Skeletal muscle tissue (tissue), 3 donors: ENCODE measurements at regions not wholly inside any gene's neighbourhood (a gene's known extent, or its start where the extent isn't known, plus 50 kb on each side); places are given as distances from the start of the nearest gene placed in this dataset.

Source experiments
- H3K27ac ChIP-seq: one replicate; pipeline ENCODE4 v1.7.0; 2013; ENCODE audit warnings: mild to moderate bottlenecking, low read depth, low read length, inconsistent platforms
- H3K27me3 ChIP-seq, 3 donors: one replicate each; pipeline ENCODE4 v1.7.0; 2013; ENCODE audit warnings: low read length in 3 of 3; ENCODE audit not compliant: control insufficient read depth in 3 of 3, insufficient read depth in 3 of 3
- H3K36me3 ChIP-seq, 3 donors: one replicate each; pipeline ENCODE4 v1.7.0; 2013; ENCODE audit warnings: low read length in 3 of 3; ENCODE audit not compliant: control insufficient read depth in 3 of 3, insufficient read depth in 3 of 3
- H3K4me1 ChIP-seq, 3 donors: one replicate each; pipeline ENCODE4 v1.7.0; 2013; ENCODE audit warnings: low read length in 3 of 3, mild to moderate bottlenecking in 3 of 3; ENCODE audit not compliant: control insufficient read depth in 3 of 3, insufficient read depth in 3 of 3
- H3K4me3 ChIP-seq, 3 donors: one replicate each; pipeline ENCODE4 v1.7.0; 2013; ENCODE audit warnings: low read length in 3 of 3
- H3K9ac ChIP-seq, 3 donors: one replicate each; pipeline ENCODE4 v1.7.0; 2013; ENCODE audit warnings: low read length in 3 of 3, mild to moderate bottlenecking in 3 of 3, moderate library complexity in 2 of 3, low read depth in 1 of 3
- H3K9me3 ChIP-seq, 3 donors: one replicate each; pipeline ENCODE4 v1.7.0; 2013; ENCODE audit warnings: low read length in 3 of 3; ENCODE audit not compliant: control insufficient read depth in 3 of 3
- donor health status: Osteomylitis.

GRCh38 chr3:72145506-72146380 is 360.8 kb upstream of the PROK2 start:
- Histone ChIP-seq H3K4me3 (no peak overlapping the region), H3K9ac (no peak overlapping the region), H3K27me3 (no peaks in the 10 kb centered on the region), H3K27ac (no peak overlapping the region), H3K4me1 (no peaks in the 10 kb centered on the region), H3K36me3 (no peaks in the 10 kb centered on the region), H3K9me3 (no peaks in the 10 kb centered on the region)

- Histone ChIP-seq H3K27me3 (no peaks in the 10 kb centered on the region), H3K4me1 (no peaks in the 10 kb centered on the region), H3K9me3 (no peaks in the 10 kb centered on the region), H3K9ac (no peak overlapping the region), H3K4me3 (no peak overlapping the region), H3K36me3 (no peaks in the 10 kb centered on the region), H3K27ac (no peak overlapping the region)
Observed at GRCh38 chr3:72144773-72145505, 360.0 kb upstream of the PROK2 start.

- H3K27ac ChIP-seq, result no peak overlapping the region
- H3K27me3 ChIP-seq, result no peaks in the 10 kb centered on the region
- H3K36me3 ChIP-seq, result no peaks in the 10 kb centered on the region
- no peak overlapping the region for H3K9ac ChIP-seq
- no peaks in the 10 kb centered on the region for H3K9me3 ChIP-seq
- no peak overlapping the region for H3K4me3 ChIP-seq
- H3K4me1 ChIP-seq, result no peaks in the 10 kb centered on the region
Observed at GRCh38 chr3:72143966-72144717, 359.2 kb upstream of the PROK2 start.

- H3K27me3 ChIP-seq, result no peaks in the 10 kb centered on the region
- H3K4me1 ChIP-seq, result peaks cover 0 to 2% (median 0%) of the 10 kb centered on the region in 3 donors
- no peaks in the 10 kb centered on the region for H3K36me3 ChIP-seq
- H3K4me3 ChIP-seq, result no peak overlapping the region
- no peak overlapping the region for H3K27ac ChIP-seq
- H3K9me3 ChIP-seq, result no peaks in the 10 kb centered on the region
- no peak overlapping the region for H3K9ac ChIP-seq
Observed at GRCh38 chr3:72143322-72143721, 358.4 kb upstream of the PROK2 start.

GRCh38 chr3:72142028-72142427 is 357.1 kb upstream of the PROK2 start:
- no peak overlapping the region for H3K27ac ChIP-seq
- H3K9ac ChIP-seq, result no peak overlapping the region
- peaks cover 0 to 8% (median 0%) of the 10 kb centered on the region in 3 donors for H3K4me1 ChIP-seq
- no peaks in the 10 kb centered on the region for H3K36me3 ChIP-seq
- no peak overlapping the region for H3K4me3 ChIP-seq
- H3K9me3 ChIP-seq, result no peaks in the 10 kb centered on the region
- no peaks in the 10 kb centered on the region for H3K27me3 ChIP-seq

- H3K9me3 ChIP-seq, result no peaks in the 10 kb centered on the region
- H3K4me3 ChIP-seq, result no peak overlapping the region
- no peak overlapping the region for H3K27ac ChIP-seq
- peaks cover 0 to 8% (median 0%) of the 10 kb centered on the region in 3 donors for H3K4me1 ChIP-seq
- H3K9ac ChIP-seq, result no peak overlapping the region
- no peaks in the 10 kb centered on the region for H3K36me3 ChIP-seq
- no peaks in the 10 kb centered on the region for H3K27me3 ChIP-seq
Observed at GRCh38 chr3:72141264-72141663, 356.3 kb upstream of the PROK2 start.

GRCh38 chr3:72139316-72139715 is 354.4 kb upstream of the PROK2 start:
- Histone ChIP-seq H3K4me3 (no peak overlapping the region), H3K27me3 (no peaks in the 10 kb centered on the region), H3K4me1 (peaks cover 0 to 8% (median 0%) of the 10 kb centered on the region in 3 donors), H3K9me3 (no peaks in the 10 kb centered on the region), H3K9ac (no peak overlapping the region), H3K36me3 (no peaks in the 10 kb centered on the region), H3K27ac (no peak overlapping the region)

GRCh38 chr3:72137865-72138861 is 353.2 kb upstream of the PROK2 start:
- Histone ChIP-seq H3K4me3 (no peak overlapping the region), H3K27me3 (no peaks in the 10 kb centered on the region), H3K36me3 (no peaks in the 10 kb centered on the region), H3K27ac (no peak overlapping the region), H3K4me1 (peaks cover 0 to 15% (median 0%) of the 10 kb centered on the region in 3 donors), H3K9ac (no peak overlapping the region), H3K9me3 (no peaks in the 10 kb centered on the region)

GRCh38 chr3:72135636-72136035 is 350.7 kb upstream of the PROK2 start:
- H3K36me3 ChIP-seq, result no peaks in the 10 kb centered on the region
- no peaks in the 10 kb centered on the region for H3K9me3 ChIP-seq
- no peaks in the 10 kb centered on the region for H3K27me3 ChIP-seq
- H3K27ac ChIP-seq, result no peak overlapping the region
- H3K4me1 ChIP-seq, result peaks cover 0 to 18% (median 0%) of the 10 kb centered on the region in 3 donors
- H3K9ac ChIP-seq, result no peak overlapping the region
- H3K4me3 ChIP-seq, result no peak overlapping the region
